IMR-90 (cell line): ENCODE measurements at regions not wholly inside any gene's neighbourhood (a gene's known extent, or its start where the extent isn't known, plus 50 kb on each side); places are given as distances from the start of the nearest gene placed in this dataset.

ENCODE experiments used
- ATAC-seq: fragments of 200-7000 bp; cut with Tn5 transposase; 2 replicates; pipeline ENCODE4 v1.9.1; 2020; ENCODE audit warnings: low read depth, mild to moderate bottlenecking, moderate library complexity
- BruUV-seq: library from RNA; stranded (reverse); fragments of 400-500 nt; replicated peaks from 2 replicates; lab custom pipeline; 2021; lab: Mats Ljungman, UMichigan
- CTCF ChIA-PET: fragments of 300-600 bp; formaldehyde crosslinking; extraction: SDS; loops from one replicate; lab custom pipeline; 2021; ENCODE audit warnings: antibody characterized with exemption; lab: Yijun Ruan, JAX
- POLR2A ChIA-PET: fragments of 300-600 bp; sonication (Branson Sonifier 250); formaldehyde crosslinking; loops from one replicate; lab custom pipeline; 2022; ENCODE audit warnings: antibody characterized with exemption; ENCODE audit not compliant: unreplicated experiment; lab: Charles Lee
- DNase-seq: peaks from one replicate; pipeline ENCODE4 v3.0.0; 2013
- H2AFZ ChIP-seq: replicated peaks from 2 replicates; pipeline ENCODE3; 2013; ENCODE audit warnings: low read length, mild to moderate bottlenecking; ENCODE audit not compliant: poor library complexity
- H2AK5ac ChIP-seq: 2 replicates; pipeline ENCODE4 v1.6.1; 2013; ENCODE audit warnings: low read depth, low read length, inconsistent platforms
- H2AK9ac ChIP-seq: replicated peaks from 2 replicates; pipeline ENCODE3; 2013; ENCODE audit warnings: mild to moderate bottlenecking, low read depth, low read length, moderate library complexity; ENCODE audit not compliant: poor library complexity
- H2BK120ac ChIP-seq: 2 replicates; pipeline ENCODE4 v1.6.1; 2013; ENCODE audit warnings: low read depth, low read length, inconsistent platforms
- H2BK15ac ChIP-seq: 3 replicates; pipeline ENCODE4 v1.6.1; 2013; ENCODE audit warnings: low read depth, low read length, inconsistent platforms
- H2BK20ac ChIP-seq: 2 replicates; pipeline ENCODE4 v1.6.1; 2013; ENCODE audit warnings: low read depth, mild to moderate bottlenecking, inconsistent platforms, low read length, moderate library complexity
- H2BK5ac ChIP-seq: 2 replicates; pipeline ENCODE4 v1.6.1; 2013; ENCODE audit warnings: mild to moderate bottlenecking, low read depth, low read length, inconsistent platforms; ENCODE audit not compliant: poor library complexity, severe bottlenecking
- H3K14ac ChIP-seq: replicated peaks from 2 replicates; pipeline ENCODE4 v1.6.1; 2013; ENCODE audit warnings: low read depth, low read length, inconsistent platforms
- H3K18ac ChIP-seq: 2 replicates; pipeline ENCODE4 v1.6.1; 2013; ENCODE audit warnings: low read depth, low read length, control low read depth
- H3K23ac ChIP-seq: 2 replicates; pipeline ENCODE4 v1.6.1; 2013; ENCODE audit warnings: low read depth, low read length, inconsistent platforms
- H3K27ac ChIP-seq: 2 replicates; pipeline ENCODE4 v1.5.1; 2013; ENCODE audit warnings: mild to moderate bottlenecking, control low read depth, low read length; ENCODE audit not compliant: insufficient read depth
- H3K27me3 ChIP-seq: 2 replicates; pipeline ENCODE4 v1.6.1; 2013; ENCODE audit warnings: low read length; ENCODE audit not compliant: control insufficient read depth, insufficient read depth
- H3K36me3 ChIP-seq: 2 replicates; pipeline ENCODE4 v1.6.1; 2013; ENCODE audit warnings: low read length, mixed read lengths; ENCODE audit not compliant: control insufficient read depth, insufficient read depth
- H3K4ac ChIP-seq: 2 replicates; pipeline ENCODE4 v1.6.1; 2013; ENCODE audit warnings: low read depth, low read length, inconsistent platforms
- H3K4me1 ChIP-seq: 2 replicates; pipeline ENCODE4 v1.6.1; 2013; ENCODE audit warnings: low read length, mixed read lengths; ENCODE audit not compliant: control insufficient read depth, insufficient read depth
- H3K4me2 ChIP-seq: 2 replicates; pipeline ENCODE4 v1.6.1; 2013; ENCODE audit warnings: low read depth, mild to moderate bottlenecking, control low read depth, low read length, moderate library complexity
- H3K4me3 ChIP-seq: 2 replicates; pipeline ENCODE4 v1.5.1; 2013; ENCODE audit warnings: low read depth, mild to moderate bottlenecking, control low read depth, low read length, moderate library complexity; ENCODE audit not compliant: insufficient read depth
- H3K56ac ChIP-seq: 2 replicates; pipeline ENCODE4 v1.6.1; 2013; ENCODE audit warnings: low read length, inconsistent platforms; ENCODE audit not compliant: insufficient read depth; ENCODE audit errors: extremely low read depth
- H3K79me1 ChIP-seq, 2 experiments: 2 replicates each; pipeline ENCODE4 v1.6.1; 2013; ENCODE audit warnings: low read length in 2 of 2, inconsistent platforms in 1 of 2, low read depth in 1 of 2
- H3K9ac ChIP-seq: 2 replicates; pipeline ENCODE4 v1.6.1; 2013; ENCODE audit warnings: low read depth, low read length, control low read depth
- H3K9me1 ChIP-seq: 2 replicates; pipeline ENCODE4 v1.6.1; 2013; ENCODE audit warnings: low read length, inconsistent platforms; ENCODE audit not compliant: insufficient read depth
- H3K9me3 ChIP-seq: 2 replicates; pipeline ENCODE4 v1.6.1; 2013; ENCODE audit warnings: low read length; ENCODE audit not compliant: control insufficient read depth, insufficient read depth
- H4K20me1 ChIP-seq: 2 replicates; pipeline ENCODE4 v1.6.1; 2013; ENCODE audit warnings: low read length, inconsistent platforms; ENCODE audit not compliant: insufficient read depth
- H4K5ac ChIP-seq: 2 replicates; pipeline ENCODE4 v1.6.1; 2013; ENCODE audit warnings: mild to moderate bottlenecking, low read depth, low read length, control low read depth
- H4K8ac ChIP-seq, 2 experiments: 2 replicates each; pipeline ENCODE4 v1.6.1; 2013; ENCODE audit warnings: low read depth in 2 of 2, low read length in 2 of 2, control low read depth in 1 of 2, inconsistent platforms in 1 of 2
- H4K91ac ChIP-seq: 2 replicates; pipeline ENCODE4 v1.6.1; 2013; ENCODE audit warnings: low read depth, low read length, inconsistent platforms; ENCODE audit not compliant: insufficient read depth
- BHLHE40 ChIP-seq: fragments of 150-350 bp; IDR thresholded peaks from 2 replicates; pipeline ENCODE4 v1.6.1; 2016; ENCODE audit warnings: mild to moderate bottlenecking, low read depth, low read length
- CEBPB ChIP-seq: IDR thresholded peaks from 2 replicates; pipeline ENCODE4 v1.6.1; 2012; ENCODE audit warnings: low read depth, low read length, improper control_type of control experiment
- CHD1 ChIP-seq: IDR thresholded peaks from 2 replicates; pipeline ENCODE4 v1.6.1; 2012; ENCODE audit warnings: low read depth, low read length, improper control_type of control experiment
- CTCF ChIP-seq: conservative IDR thresholded peaks from 2 replicates; pipeline ENCODE4 v1.5.1; 2012; ENCODE audit warnings: mild to moderate bottlenecking, low read depth, low read length, improper control_type of control experiment
- FOS ChIP-seq: fragments of 150-350 bp; IDR thresholded peaks from 2 replicates; pipeline ENCODE4 v1.6.1; 2016; ENCODE audit warnings: low read depth, low read length
- NFE2L2 ChIP-seq: fragments of 150-350 bp; IDR thresholded peaks from 2 replicates; pipeline ENCODE4 v1.6.1; 2016; ENCODE audit warnings: low read depth, mild to moderate bottlenecking, low read length
- POLR2A ChIP-seq: IDR thresholded peaks from 2 replicates; pipeline ENCODE4 v1.6.1; 2012; ENCODE audit warnings: mild to moderate bottlenecking, low read depth, low read length
- RAD21 ChIP-seq: IDR thresholded peaks from 2 replicates; pipeline ENCODE4 v1.6.1; 2012; ENCODE audit warnings: low read length, improper control_type of control experiment
- RCOR1 ChIP-seq: IDR thresholded peaks from 2 replicates; pipeline ENCODE4 v1.6.1; 2012; ENCODE audit warnings: mild to moderate bottlenecking, low read length, improper control_type of control experiment; ENCODE audit not compliant: insufficient replicate concordance
- RFX5 ChIP-seq: IDR thresholded peaks from 2 replicates; pipeline ENCODE4 v1.8.0; 2012; ENCODE audit warnings: low read depth, mild to moderate bottlenecking, low read length, moderate library complexity
- SMC3 ChIP-seq: fragments of 150-350 bp; IDR thresholded peaks from 2 replicates; pipeline ENCODE4 v1.6.1; 2016; ENCODE audit warnings: low read depth, mild to moderate bottlenecking, antibody characterized with exemption, low read length, moderate library complexity
- WGBS, 2 experiments: methylation state at CpG; one replicate each; pipeline versions ENCODE4 v1.1.5 to v1.1.7; 2013; ENCODE audit warnings: missing lambda C conversion rate in 2 of 2; ENCODE audit not compliant: insufficient read length in 1 of 2; ENCODE audit errors: extremely low coverage in 2 of 2; 5-methylcytosine and 5-hydroxymethylcytosine counted together
- dilution Hi-C: fragments of 300-500 bp; cut with HindIII; formaldehyde crosslinking; loops from one replicate; pipeline ENCODE4 v1.14.3; 2018; ENCODE audit warnings: low sequenced_read_pairs; ENCODE audit not compliant: unreplicated experiment
- in situ Hi-C: fragments of 300-500 bp; cut with MboI; formaldehyde crosslinking; loops from 3 replicates; pipeline ENCODE4 v1.14.3; 2019; ENCODE audit warnings: low sequenced_read_pairs, inconsistent platforms, mixed read lengths
- intact Hi-C: fragments of 100-400 bp; cut with micrococcal nuclease; formaldehyde crosslinking; loops from 2 replicates; pipeline ENCODE4 v1.10.0; 2022
- TF ChIP-seq, protein P1 (sequence below): fragments of 150-350 bp; IDR thresholded peaks from 2 replicates; pipeline ENCODE4 v1.6.1; 2017; ENCODE audit warnings: mild to moderate bottlenecking, antibody characterized with exemption, low read length, low read depth

GRCh38 chr2:116586328-116586689 lies 1228.2 kb upstream of the DDX18 start:
- Histone ChIP-seq H2BK120ac (no peak overlapping the region), H3K4ac (no peak overlapping the region), H3K79me1 (no peaks in the 10 kb centered on the region), H3K56ac (no peak overlapping the region), H3K4me1 (no peaks in the 10 kb centered on the region), H2BK15ac (no peak overlapping the region), H4K20me1 (no peaks in the 10 kb centered on the region), H2BK5ac (no peak overlapping the region), H3K9me3 (no peaks in the 10 kb centered on the region), H3K27ac (no peak overlapping the region), H3K9me1 (no peaks in the 10 kb centered on the region), H3K27me3 (no peaks in the 10 kb centered on the region), H3K14ac (no peak overlapping the region), H2BK20ac (no peak overlapping the region), H3K23ac (no peak overlapping the region), H2AK5ac (no peak overlapping the region), H4K5ac (no peak overlapping the region), H3K18ac (no peak overlapping the region), H4K91ac (no peak overlapping the region), H3K36me3 (no peaks in the 10 kb centered on the region), H2AFZ (no peak overlapping the region), H2AK9ac (no peak overlapping the region), H4K8ac (no peak overlapping the region), H3K9ac (no peak overlapping the region), H3K4me3 (no peak overlapping the region), H3K4me2 (no peak overlapping the region)
- ChIA-PET POLR2A (no interaction called here), CTCF (no interaction called here)
- ATAC-seq: no peak
- dilution Hi-C loops (no loop called here), intact Hi-C loops (no loop called here), in situ Hi-C loops (no loop called here)
- BruUV-seq: no TSS peak
- no peak for DNase-seq
- WGBS, 2 experiments: no CpG with 5 or more reads among the region's 1 CpG
- no peak for TF ChIP-seq POLR2A
- TF ChIP-seq, protein P1, sequence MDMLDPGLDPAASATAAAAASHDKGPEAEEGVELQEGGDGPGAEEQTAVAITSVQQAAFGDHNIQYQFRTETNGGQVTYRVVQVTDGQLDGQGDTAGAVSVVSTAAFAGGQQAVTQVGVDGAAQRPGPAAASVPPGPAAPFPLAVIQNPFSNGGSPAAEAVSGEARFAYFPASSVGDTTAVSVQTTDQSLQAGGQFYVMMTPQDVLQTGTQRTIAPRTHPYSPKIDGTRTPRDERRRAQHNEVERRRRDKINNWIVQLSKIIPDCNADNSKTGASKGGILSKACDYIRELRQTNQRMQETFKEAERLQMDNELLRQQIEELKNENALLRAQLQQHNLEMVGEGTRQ: no peak
- TF ChIP-seq NFE2L2: no peak
- no peak for TF ChIP-seq SMC3
- no peak for TF ChIP-seq BHLHE40
- TF ChIP-seq RFX5: no peak
- no peak for TF ChIP-seq RCOR1
- TF ChIP-seq CTCF: no peak
- TF ChIP-seq FOS: no peak
- TF ChIP-seq CHD1: no peak
- no peak for TF ChIP-seq RAD21
- no peak for TF ChIP-seq CEBPB
